ENCODE measurements at regions not wholly inside any gene's neighbourhood (a gene's known extent, or its start where the extent isn't known, plus 50 kb on each side); places are given as distances from the start of the nearest gene placed in this dataset.

DNA sequence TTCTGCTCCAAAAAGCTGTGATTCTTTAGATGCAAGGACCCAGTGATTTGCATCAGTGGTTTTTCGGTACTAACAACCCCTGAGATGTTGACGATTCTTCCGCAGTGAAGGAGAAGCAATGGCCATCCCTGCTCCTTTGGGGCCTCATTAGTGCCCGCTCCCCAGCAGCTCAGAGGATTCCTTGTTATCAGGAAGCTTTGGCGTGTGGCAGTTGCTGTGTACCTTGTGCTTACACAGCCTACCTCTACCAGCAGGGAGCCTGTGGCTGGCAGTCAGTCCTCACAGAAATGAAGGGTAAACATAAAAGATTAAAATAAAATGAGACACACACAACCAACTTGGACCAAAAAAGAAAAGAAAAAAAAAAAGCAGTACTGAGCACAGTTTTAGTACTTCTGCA is 55.2 kb downstream of the CNTN3 start:
- WGBS (ENCODE audit: missing lambda C conversion rate): 11% methylated on average over 5 of the region's 5 CpGs
- Histone ChIP-seq H3K4me2 (no peak overlapping the region), H3K4me1 (no peaks in the 10 kb centered on the region), H3K9me3 (0 out of 3 replicates have a peak, but pooled peaks cover 3% of the 10 kb centered on the region), H3K27ac (no peak overlapping the region), H3K4me3 (no peak overlapping the region)
- FAIRE-seq (no peak), ATAC-seq (no peak), DNase-seq (ENCODE audit: low read depth in 1 of 2, low spot score in 1 of 2) (no peak)
- ChIA-PET POLR2A (no interaction called here), CTCF (interaction anchor here (1.4 kb wide), 1 partner anchor 9 kb away, joined by 4 read pairs; no protein-coding TSS in a partner anchor)
- TF ChIP-seq RNF2 (IDR thresholded peaks at IDR 0.05; ENCODE audit: borderline replicate concordance, low read depth): no peak
- no peak for TF ChIP-seq HOXB5 (CRISPR knock-in tag; IDR thresholded peaks at IDR 0.05)
- no peak for TF ChIP-seq CHD4 (IDR thresholded peaks at IDR 0.05; ENCODE audit: borderline replicate concordance)
- no peak for TF ChIP-seq SREBF2 (IDR thresholded peaks at IDR 0.05)
- no peak for TF ChIP-seq MAZ (IDR thresholded peaks at IDR 0.05; ENCODE audit: borderline replicate concordance, low read depth, low read length)
- TF ChIP-seq HEYL (CRISPR knock-in tag; IDR thresholded peaks at IDR 0.05): no peak
- TF ChIP-seq PHF8 (IDR thresholded peaks at IDR 0.05; ENCODE audit: borderline replicate concordance, low read depth): no peak
- no peak for TF ChIP-seq KDM5A (IDR thresholded peaks at IDR 0.05)
- TF ChIP-seq BHLHE40 (IDR thresholded peaks at IDR 0.05; ENCODE audit: low read depth, low read length): no peak
- no peak for TF ChIP-seq CBX8 (IDR thresholded peaks at IDR 0.05)
- no peak for TF ChIP-seq GATA3 (IDR thresholded peaks at IDR 0.05; ENCODE audit: borderline replicate concordance)
- TF ChIP-seq NFE2L2 (conservative IDR thresholded peaks at IDR 0.05; ENCODE audit: low read length): no peak
- no peak for TF ChIP-seq NPAS2 (CRISPR knock-in tag; IDR thresholded peaks at IDR 0.05; ENCODE audit: borderline replicate concordance)
- TF ChIP-seq EHF (CRISPR knock-in tag; IDR thresholded peaks at IDR 0.05): no peak
- no peak for TF ChIP-seq CEBPB (IDR thresholded peaks at IDR 0.05)
- TF ChIP-seq HDAC2 (IDR thresholded peaks at IDR 0.05): no peak
- no peak for TF ChIP-seq NR3C1 (IDR thresholded peaks at IDR 0.05)
- TF ChIP-seq EHMT2 (IDR thresholded peaks at IDR 0.05; ENCODE audit: low read depth): no peak
- TF ChIP-seq, protein P1, sequence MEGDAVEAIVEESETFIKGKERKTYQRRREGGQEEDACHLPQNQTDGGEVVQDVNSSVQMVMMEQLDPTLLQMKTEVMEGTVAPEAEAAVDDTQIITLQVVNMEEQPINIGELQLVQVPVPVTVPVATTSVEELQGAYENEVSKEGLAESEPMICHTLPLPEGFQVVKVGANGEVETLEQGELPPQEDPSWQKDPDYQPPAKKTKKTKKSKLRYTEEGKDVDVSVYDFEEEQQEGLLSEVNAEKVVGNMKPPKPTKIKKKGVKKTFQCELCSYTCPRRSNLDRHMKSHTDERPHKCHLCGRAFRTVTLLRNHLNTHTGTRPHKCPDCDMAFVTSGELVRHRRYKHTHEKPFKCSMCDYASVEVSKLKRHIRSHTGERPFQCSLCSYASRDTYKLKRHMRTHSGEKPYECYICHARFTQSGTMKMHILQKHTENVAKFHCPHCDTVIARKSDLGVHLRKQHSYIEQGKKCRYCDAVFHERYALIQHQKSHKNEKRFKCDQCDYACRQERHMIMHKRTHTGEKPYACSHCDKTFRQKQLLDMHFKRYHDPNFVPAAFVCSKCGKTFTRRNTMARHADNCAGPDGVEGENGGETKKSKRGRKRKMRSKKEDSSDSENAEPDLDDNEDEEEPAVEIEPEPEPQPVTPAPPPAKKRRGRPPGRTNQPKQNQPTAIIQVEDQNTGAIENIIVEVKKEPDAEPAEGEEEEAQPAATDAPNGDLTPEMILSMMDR (IDR thresholded peaks at IDR 0.05): no peak
- no peak for TF ChIP-seq FOSB (CRISPR knock-in tag; IDR thresholded peaks at IDR 0.05)

GRCh38 chr3:74550686-74551085 is 63.8 kb downstream of the CNTN3 start:
- ChIA-PET POLR2A (no interaction called here), CTCF (interaction anchor here (0.8 to 1.1 kb wide), 2 partner anchors 8 to 14 kb away, joined by 4 read pairs; no protein-coding TSS in a partner anchor)
- TF ChIP-seq CHD4 (IDR thresholded peaks at IDR 0.05; ENCODE audit: borderline replicate concordance): no peak
- no peak for TF ChIP-seq NR3C1 (IDR thresholded peaks at IDR 0.05)
- TF ChIP-seq RARB (CRISPR knock-in tag; IDR thresholded peaks at IDR 0.05): no peak
- TF ChIP-seq ZFP36 (IDR thresholded peaks at IDR 0.05; ENCODE audit: borderline replicate concordance, partially characterized antibody): no peak
- TF ChIP-seq MAFK (IDR thresholded peaks at IDR 0.05; ENCODE audit: partially characterized antibody): no peak
- TF ChIP-seq ZC3H11A (IDR thresholded peaks at IDR 0.05): no peak
- TF ChIP-seq TFCP2L1 (CRISPR knock-in tag; IDR thresholded peaks at IDR 0.05): no peak
- TF ChIP-seq BHLHE40 (IDR thresholded peaks at IDR 0.05; ENCODE audit: low read depth, low read length): no peak
- TF ChIP-seq HOXB13 (CRISPR knock-in tag; IDR thresholded peaks at IDR 0.05; ENCODE audit: low read depth): no peak
- TF ChIP-seq EP300 (IDR thresholded peaks at IDR 0.05): no peak
- no peak for TF ChIP-seq EHF (CRISPR knock-in tag; IDR thresholded peaks at IDR 0.05)
- no peak for TF ChIP-seq KDM1A (IDR thresholded peaks at IDR 0.05; ENCODE audit: low read depth)
- TF ChIP-seq, protein P2, sequence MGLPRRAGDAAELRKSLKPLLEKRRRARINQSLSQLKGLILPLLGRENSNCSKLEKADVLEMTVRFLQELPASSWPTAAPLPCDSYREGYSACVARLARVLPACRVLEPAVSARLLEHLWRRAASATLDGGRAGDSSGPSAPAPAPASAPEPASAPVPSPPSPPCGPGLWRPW (IDR thresholded peaks at IDR 0.05): no peak
- TF ChIP-seq ELK1 (IDR thresholded peaks at IDR 0.05; ENCODE audit: low read depth, low read length): no peak
- TF ChIP-seq NFE2L2 (conservative IDR thresholded peaks at IDR 0.05; ENCODE audit: low read length): no peak
- no peak for TF ChIP-seq EHMT2 (IDR thresholded peaks at IDR 0.05; ENCODE audit: low read depth)
- TF ChIP-seq HDAC2 (IDR thresholded peaks at IDR 0.05): no peak
- TF ChIP-seq, protein P3, sequence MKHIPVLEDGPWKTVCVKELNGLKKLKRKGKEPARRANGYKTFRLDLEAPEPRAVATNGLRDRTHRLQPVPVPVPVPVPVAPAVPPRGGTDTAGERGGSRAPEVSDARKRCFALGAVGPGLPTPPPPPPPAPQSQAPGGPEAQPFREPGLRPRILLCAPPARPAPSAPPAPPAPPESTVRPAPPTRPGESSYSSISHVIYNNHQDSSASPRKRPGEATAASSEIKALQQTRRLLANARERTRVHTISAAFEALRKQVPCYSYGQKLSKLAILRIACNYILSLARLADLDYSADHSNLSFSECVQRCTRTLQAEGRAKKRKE (CRISPR knock-in tag; IDR thresholded peaks at IDR 0.05; ENCODE audit: low read depth): no peak
- DNase-seq (ENCODE audit: low read depth in 1 of 2, low spot score in 1 of 2) (no peak), FAIRE-seq (no peak), ATAC-seq (no peak)
- H3K4me2 ChIP-seq: no peak overlapping the region
- no peaks in the 10 kb centered on the region for H3K4me1 ChIP-seq
- H3K27ac ChIP-seq: no peak overlapping the region
- no peak overlapping the region for H3K4me3 ChIP-seq
- H3K9me3 ChIP-seq: no peaks in the 10 kb centered on the region
- WGBS (ENCODE audit: missing lambda C conversion rate): 3% methylated on average over 3 of the region's 3 CpGs
